Rectal smooth muscle tissue (tissue), 1 donor: ENCODE measurements at regions not wholly inside any gene's neighbourhood (a gene's known extent, or its start where the extent isn't known, plus 50 kb on each side); places are given as distances from the start of the nearest gene placed in this dataset.
"Not testable (repeated sequence)": the region's sequence is repeated elsewhere in the genome, so short reads cannot be mapped to it uniquely, and the experiment has no call there.

Experiments
- H3K27ac ChIP-seq: one replicate; pipeline ENCODE4 v1.7.0; 2013; ENCODE audit warnings: low read depth, low read length, inconsistent platforms
- H3K27me3 ChIP-seq: one replicate; pipeline ENCODE4 v1.7.0; 2013; ENCODE audit warnings: low read length; ENCODE audit not compliant: control insufficient read depth, insufficient read depth
- H3K36me3 ChIP-seq: one replicate; pipeline ENCODE4 v1.7.0; 2013; ENCODE audit warnings: low read length; ENCODE audit not compliant: control insufficient read depth, insufficient read depth
- H3K4me1 ChIP-seq: one replicate; pipeline ENCODE4 v1.7.0; 2013; ENCODE audit warnings: low read length; ENCODE audit not compliant: control insufficient read depth, insufficient read depth
- H3K4me3 ChIP-seq: one replicate; pipeline ENCODE4 v1.7.0; 2013; ENCODE audit warnings: low read length
- H3K9ac ChIP-seq: one replicate; pipeline ENCODE4 v1.7.0; 2013; ENCODE audit warnings: low read length

DNA sequence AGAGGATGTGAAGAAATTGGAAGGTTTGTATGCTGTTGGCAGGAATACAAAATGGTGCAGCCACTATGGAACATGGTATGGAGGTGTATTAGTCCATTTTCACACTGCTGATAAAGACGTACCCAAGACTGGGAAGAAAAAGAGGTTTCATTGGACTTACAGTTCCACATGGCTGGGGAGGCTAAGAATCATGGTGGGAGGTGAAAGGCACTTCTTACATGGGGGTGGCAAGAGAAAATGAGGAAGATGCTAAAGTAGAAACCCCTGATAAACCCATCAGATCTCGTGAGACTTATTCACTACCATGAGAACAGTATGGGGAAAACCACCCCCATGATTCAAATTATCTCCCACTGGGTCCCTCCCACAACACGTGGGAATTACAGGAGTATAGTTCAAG, 72.1 kb upstream of the SNX9 start:
- not testable (repeated sequence) for H3K9ac ChIP-seq, H3K27me3 ChIP-seq, H3K27ac ChIP-seq, H3K4me1 ChIP-seq, H3K4me3 ChIP-seq, H3K36me3 ChIP-seq

DNA sequence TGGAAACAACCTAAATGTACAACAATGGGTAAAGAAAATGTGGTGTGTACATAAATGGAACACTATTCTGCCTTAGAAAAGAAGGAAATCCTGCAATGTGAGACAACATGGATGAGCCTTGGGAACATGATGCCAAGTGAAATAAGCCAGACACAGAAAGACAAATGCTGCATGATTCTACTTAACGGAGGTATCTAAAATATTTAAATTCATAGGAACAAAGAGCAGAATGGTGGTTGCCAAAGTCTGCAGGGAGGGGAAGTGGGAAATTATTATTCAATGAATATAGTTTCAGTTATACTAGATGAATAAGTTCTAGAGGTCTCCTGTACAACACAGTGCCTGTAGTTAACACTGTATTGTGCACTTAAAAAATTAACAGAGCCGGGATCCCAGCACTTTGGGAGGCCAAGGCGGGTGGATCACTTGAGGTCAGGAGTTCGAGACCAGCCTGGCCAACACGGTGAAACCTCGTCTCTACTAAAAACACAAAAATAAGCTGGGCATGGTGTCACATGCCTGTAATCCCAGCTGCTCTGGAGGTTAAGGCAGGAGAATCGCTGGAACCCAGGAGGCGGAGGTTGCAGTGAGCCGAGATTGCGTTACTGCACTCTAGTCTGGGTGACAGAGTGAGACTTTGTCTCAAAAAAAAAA, 71.4 kb upstream of the SNX9 start:
- H3K4me1 ChIP-seq: no peaks in the 10 kb centered on the region
- H3K36me3 ChIP-seq: no peaks in the 10 kb centered on the region
- no peaks in the 10 kb centered on the region for H3K27me3 ChIP-seq
- H3K4me3 ChIP-seq: no peak overlapping the region
- H3K9ac ChIP-seq: no peak overlapping the region
- H3K27ac ChIP-seq: no peak overlapping the region

DNA sequence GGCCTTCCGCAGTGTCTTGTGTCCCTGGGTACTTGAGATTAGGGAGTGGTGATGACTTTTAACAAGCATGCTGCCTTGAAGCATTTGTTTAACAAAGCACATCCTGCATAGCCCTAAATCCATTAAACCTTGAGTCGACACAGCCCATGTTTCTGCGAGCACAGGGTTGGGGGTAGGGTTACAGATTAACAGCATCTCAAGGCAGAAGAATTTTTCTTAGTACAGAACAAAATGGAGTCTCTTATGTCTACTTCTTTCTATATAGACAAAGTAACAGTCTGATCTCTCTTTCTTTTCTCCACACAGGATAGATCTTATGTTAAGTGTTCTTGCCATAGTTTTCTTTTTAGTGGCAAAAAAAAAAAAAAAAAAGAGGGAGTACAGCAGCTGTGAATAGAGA, 70.2 kb upstream of the SNX9 start:
- not testable (repeated sequence) for H3K36me3 ChIP-seq, H3K9ac ChIP-seq, H3K4me3 ChIP-seq, H3K4me1 ChIP-seq, H3K27me3 ChIP-seq, H3K27ac ChIP-seq

DNA sequence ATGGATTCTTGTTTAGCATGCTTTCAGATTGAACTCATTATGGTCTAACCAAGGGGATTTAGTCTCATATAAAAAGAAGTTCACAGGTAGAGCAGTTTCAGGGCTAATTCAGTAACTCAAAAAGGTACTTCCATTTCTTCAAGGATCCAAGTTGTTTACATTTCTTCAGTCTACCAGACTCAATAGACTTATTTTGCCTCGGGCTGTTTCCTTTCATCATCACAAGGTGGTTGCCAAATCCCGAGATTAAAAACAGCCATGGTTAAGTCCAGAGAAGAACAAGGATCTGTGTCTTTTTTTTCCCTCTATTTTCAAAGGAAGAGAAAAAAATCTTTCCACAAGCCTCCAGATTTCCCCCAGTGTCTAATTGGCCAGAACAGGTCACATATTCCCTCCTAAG, 69.8 kb upstream of the SNX9 start:
- no peaks in the 10 kb centered on the region for H3K27me3 ChIP-seq
- peaks cover 6% of the 10 kb centered on the region for H3K4me1 ChIP-seq
- H3K36me3 ChIP-seq: no peaks in the 10 kb centered on the region
- no peak overlapping the region for H3K27ac ChIP-seq
- no peak overlapping the region for H3K9ac ChIP-seq
- H3K4me3 ChIP-seq: no peak overlapping the region

DNA sequence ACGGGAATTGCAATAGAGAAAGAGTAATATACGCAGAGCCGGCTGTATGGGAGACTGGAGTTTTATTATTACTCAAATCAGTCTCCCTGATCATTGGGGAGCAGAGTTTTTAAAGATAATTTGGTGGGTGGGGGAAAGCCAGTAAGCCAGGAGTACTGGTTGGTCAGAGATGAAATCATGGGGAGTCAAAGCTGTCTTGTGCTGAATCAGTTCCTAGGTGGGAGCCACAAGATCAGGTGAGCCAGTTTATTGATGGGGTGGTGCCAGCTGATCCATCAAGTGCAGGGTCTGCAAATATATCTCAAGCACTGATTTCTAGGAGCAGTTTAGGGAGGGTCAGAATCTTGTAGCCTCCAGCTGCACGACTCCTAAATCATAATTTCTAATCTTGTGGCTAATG, 69.2 kb upstream of the SNX9 start:
- not testable (repeated sequence) for H3K27ac ChIP-seq, H3K27me3 ChIP-seq, H3K9ac ChIP-seq, H3K4me1 ChIP-seq, H3K4me3 ChIP-seq, H3K36me3 ChIP-seq

DNA sequence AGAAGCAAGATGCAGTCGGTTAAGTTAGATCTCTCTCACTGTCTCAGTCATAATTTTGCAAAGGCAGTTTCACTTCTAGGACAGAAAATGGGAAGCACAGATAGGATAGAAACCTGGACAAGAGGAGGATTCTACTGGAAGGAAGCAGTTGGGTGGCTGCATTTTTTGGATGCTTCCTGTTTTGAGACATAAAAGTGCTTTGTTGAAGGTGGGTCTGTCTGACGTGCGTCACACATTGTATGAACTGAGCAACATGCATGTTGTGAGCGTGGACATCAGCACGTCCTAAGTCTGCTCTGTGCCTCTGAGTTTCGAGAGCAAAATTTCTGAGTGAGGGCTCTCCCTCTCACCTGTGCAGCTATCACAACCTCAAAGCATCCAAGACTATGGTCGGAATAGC, 68.7 kb upstream of the SNX9 start:
- H3K9ac ChIP-seq: no peak overlapping the region

DNA sequence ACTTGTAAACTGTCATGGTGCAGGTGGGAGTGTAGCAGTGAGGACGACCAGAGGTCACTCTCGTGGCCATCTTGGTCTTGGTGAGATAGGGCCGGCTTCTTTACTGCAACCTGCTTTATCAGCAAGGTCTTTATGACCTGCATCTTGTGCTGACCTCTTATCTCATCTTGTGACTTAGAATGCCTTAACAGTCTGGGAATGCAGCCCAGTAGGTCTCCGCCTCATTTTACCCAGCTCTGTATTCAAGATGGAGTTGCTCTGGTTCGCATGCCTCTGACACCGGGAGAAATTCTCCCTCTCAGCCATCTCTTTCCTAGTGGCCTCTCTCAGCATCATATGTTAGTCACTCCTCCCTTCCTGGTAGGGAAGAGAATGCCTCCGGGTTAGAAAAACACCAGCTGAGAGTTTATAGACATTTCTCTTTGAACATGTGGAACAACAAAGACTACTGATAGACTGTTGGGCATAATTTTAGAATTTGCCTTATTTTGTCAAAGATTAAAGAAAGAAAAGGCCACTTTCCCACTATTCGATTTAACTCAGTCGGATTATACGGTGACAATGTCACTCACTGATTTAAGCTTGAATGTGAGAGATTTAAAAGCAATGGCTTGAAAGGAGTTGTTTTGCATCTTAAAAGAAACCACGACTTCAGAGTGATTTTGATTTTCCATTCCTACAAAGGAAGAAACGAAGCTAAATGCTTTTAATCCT, 67.9 kb upstream of the SNX9 start:
- H3K4me3 ChIP-seq: no peak overlapping the region
- H3K27ac ChIP-seq: no peak overlapping the region
- H3K36me3 ChIP-seq: no peaks in the 10 kb centered on the region

More for the DNA sequence above, 68.7 kb upstream of the SNX9 start:
- no peak overlapping the region for H3K4me3 ChIP-seq
- H3K27ac ChIP-seq: no peak overlapping the region
- H3K36me3 ChIP-seq: no peaks in the 10 kb centered on the region
- no peaks in the 10 kb centered on the region for H3K27me3 ChIP-seq
- H3K4me1 ChIP-seq: peaks cover 6% of the 10 kb centered on the region

DNA sequence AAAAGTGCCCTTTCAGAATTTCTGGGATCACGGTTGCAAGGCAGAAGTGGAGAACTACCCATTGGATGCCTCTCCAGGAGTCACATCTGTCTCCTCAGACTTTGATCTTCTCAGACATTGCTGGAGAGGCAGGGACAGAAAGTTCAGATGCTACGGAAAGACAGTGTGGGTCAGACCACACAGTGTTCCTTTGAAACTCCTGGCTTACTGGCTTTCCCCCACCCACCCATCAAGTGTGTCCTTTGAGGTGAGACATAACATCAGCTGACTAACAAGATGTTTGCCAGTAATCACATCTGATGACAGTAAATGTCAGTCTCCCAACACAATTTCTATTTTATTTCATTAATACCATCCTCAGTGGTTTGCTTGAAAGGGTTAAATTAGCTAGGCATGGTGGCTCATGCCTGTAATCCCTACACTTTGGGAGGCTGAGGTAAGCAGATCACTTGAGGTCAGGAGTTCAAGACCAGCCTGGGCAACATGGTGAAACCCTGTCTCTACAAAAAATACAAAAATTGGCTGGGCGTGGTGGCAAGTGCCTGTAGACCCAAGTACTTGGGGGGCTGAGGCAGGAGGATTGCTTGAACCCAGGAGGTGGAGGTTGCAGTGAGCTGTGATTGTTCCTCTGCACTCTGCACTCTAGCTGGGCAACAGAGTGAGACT, 67.2 kb upstream of the SNX9 start:
- no peaks in the 10 kb centered on the region for H3K36me3 ChIP-seq
- H3K27ac ChIP-seq: no peak overlapping the region
- H3K27me3 ChIP-seq: no peaks in the 10 kb centered on the region
- no peak overlapping the region for H3K4me3 ChIP-seq
- H3K9ac ChIP-seq: no peak overlapping the region
- peaks cover 6% of the 10 kb centered on the region for H3K4me1 ChIP-seq

More for the DNA sequence above, 67.9 kb upstream of the SNX9 start:
- Histone ChIP-seq H3K27me3 (no peaks in the 10 kb centered on the region), H3K9ac (no peak overlapping the region), H3K4me1 (peaks cover 6% of the 10 kb centered on the region)

DNA sequence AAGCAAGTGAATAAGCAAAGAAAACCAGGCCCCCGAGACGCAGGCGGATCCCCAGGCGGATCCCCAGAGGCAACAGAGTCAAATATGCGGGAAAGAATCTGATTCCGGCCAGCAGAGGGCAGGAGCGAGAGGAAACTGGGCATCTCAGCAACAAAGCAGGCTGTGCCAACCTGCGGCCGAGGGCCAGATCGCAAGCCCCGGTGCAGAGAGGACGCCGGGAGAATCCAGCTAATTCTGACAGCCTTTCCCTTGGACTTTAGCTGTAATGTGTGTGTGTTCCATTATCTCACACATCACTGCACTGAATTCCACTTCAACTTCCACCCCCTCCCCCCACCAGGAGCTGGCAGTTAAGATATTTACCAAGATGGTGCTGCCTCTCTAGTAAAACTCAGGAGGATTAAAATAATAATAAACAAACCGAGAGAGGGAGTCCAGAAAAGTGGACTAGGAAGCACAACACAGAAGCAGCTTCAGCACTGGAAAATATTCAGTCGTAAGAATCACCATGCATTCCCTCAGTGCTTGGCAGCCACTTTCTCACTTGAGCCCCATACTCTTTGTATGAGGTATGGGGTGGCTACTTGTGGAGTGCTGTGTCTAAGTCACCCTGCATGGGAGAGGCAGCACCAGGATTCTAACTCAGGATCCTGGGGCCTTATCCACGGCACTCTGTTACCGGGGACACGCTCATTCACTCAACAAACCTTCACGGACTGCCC, 66.2 kb upstream of the SNX9 start:
- Histone ChIP-seq H3K36me3 (no peaks in the 10 kb centered on the region), H3K4me1 (peaks cover 6% of the 10 kb centered on the region), H3K9ac (no peak overlapping the region), H3K4me3 (peak overlapping the region; percentile 23), H3K27ac (peak overlapping the region; percentile 28), H3K27me3 (no peaks in the 10 kb centered on the region)

DNA sequence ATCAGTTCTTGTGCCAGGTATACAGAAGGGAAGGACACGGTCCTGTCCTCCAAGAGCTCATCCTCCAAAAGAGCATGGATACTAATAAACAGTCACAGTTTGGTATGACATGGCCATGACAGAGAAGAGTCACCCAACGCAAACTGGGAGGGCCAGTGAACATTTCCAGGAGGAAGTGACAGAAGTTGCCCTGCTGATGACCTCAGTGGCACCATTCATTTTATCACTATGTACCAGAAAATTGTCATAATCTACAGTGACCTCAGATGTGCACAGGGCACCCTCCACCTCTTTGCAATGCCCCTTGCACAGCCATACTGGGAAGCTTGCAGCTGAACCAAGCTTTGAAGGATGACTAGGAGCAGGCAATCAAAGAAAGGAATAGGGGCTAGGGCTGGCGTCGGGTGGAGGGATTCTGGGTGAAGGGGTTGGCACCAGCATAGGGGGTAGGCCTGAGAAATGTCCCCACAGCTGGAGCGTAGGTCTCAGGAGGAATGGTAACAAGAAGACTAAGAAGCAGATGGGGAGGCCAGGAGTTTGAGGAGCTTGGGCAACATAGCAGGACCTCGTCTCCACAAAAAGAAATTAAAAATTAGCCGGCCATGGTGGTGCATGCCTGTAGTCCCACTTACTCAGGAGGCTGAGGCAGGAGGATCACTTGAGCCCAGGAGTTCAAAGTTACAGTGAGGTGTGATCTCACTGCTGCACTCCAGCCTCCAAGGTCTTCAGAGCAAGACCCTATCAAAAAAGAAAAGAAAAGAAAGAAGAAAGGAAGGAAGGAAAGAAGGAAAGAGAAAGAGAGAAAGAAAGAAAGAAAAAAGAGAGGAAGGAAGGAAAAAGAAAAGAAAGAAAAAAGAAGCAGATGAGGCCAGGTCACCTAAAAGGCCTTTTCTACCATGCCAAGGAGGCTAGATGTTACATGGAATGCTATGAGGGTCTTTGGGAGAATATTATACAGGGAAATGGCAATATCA, 65.3 kb upstream of the SNX9 start:
- peaks cover 6% of the 10 kb centered on the region for H3K4me1 ChIP-seq
- no peaks in the 10 kb centered on the region for H3K36me3 ChIP-seq
- H3K27ac ChIP-seq: peak overlapping the region; percentile 28

DNA sequence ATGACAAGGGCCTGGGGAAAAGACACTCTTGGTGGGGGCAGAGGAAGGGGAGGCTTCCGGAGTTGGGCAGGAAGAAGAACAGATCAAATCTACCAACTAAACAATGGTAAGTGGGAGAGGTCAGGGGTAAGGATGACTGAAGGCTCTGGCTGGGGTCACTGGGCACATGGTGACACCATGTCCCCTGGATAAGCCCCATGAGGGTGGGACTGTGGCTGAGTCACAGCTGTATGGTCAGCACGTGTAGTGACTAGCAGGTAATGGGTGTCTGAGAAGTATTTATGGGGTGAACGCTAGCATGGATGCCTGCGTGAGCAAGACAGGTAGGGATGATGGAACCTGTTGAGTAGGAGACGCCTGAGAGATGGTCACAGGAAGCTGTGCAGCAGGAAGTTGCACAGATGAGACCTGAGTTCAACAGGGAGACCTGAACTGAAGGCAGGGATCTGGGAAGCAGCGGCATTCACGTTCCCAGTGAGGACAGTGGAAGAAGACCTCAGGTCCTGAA, 64.5 kb upstream of the SNX9 start:
- peaks cover 8% of the 10 kb centered on the region for H3K4me1 ChIP-seq
- H3K36me3 ChIP-seq: no peaks in the 10 kb centered on the region
- H3K4me3 ChIP-seq: no peak overlapping the region
- H3K27me3 ChIP-seq: no peaks in the 10 kb centered on the region
- H3K27ac ChIP-seq: no peak overlapping the region
- H3K9ac ChIP-seq: no peak overlapping the region

More for the DNA sequence above, 65.3 kb upstream of the SNX9 start:
- Histone ChIP-seq H3K4me3 (no peak overlapping the region), H3K9ac (no peak overlapping the region), H3K27me3 (no peaks in the 10 kb centered on the region)
